K562 (cell line): ENCODE measurements at regions not wholly inside any gene's neighbourhood (a gene's known extent, or its start where the extent isn't known, plus 50 kb on each side); places are given as distances from the start of the nearest gene placed in this dataset.

Experiments
- ATAC-seq: fragments of 200-7000 bp; cut with Tn5 transposase; 3 replicates; pipeline ENCODE4 v1.9.1; 2020; ENCODE audit warnings: moderate library complexity
- BruUV-seq: library from RNA; stranded (reverse); fragments of 400-500 nt; replicated peaks from 2 replicates; lab custom pipeline; 2021; lab: Mats Ljungman, UMichigan
- CTCF ChIA-PET: fragments of 300-600 bp; formaldehyde crosslinking; extraction: SDS; loops from one replicate; lab custom pipeline; 2021; ENCODE audit warnings: low intra/inter-chr PET ratio; lab: Yijun Ruan, JAX
- POLR2A ChIA-PET: fragments of 300-600, 350-650 bp; sonication (Branson Sonifier 250); formaldehyde crosslinking; extraction: SDS; loops from one replicate; lab custom pipeline; 2021; ENCODE audit warnings: antibody characterized with exemption, inconsistent platforms; lab: Yijun Ruan, JAX
- DNase-seq, 4 experiments: peaks; one replicate each; pipeline versions ENCODE4 v3.0.0 to v3.0.0-alpha.2; 2011 to 2018; ENCODE audit warnings: low spot score in 3 of 4, mixed read lengths in 3 of 4; ENCODE audit errors: extremely low read depth in 1 of 4
- FAIRE-seq: peaks from 2 replicates; lab custom pipeline; 2011; peaks lifted over from hg19 to GRCh38; lab: Jason Lieb, UNC
- H2AFZ ChIP-seq: 2 replicates; pipeline ENCODE4 v1.6.0; 2011; ENCODE audit warnings: low read depth, low read length, control low read depth, inconsistent platforms
- H3K27ac ChIP-seq: fragments of 200-600 bp; 3 replicates; pipeline ENCODE4 v1.8.0; 2011; ENCODE audit warnings: low read depth, mild to moderate bottlenecking, control low read depth, inconsistent platforms, low read length, moderate library complexity, mixed read lengths; ENCODE audit errors: extremely low read depth
- H3K27me3 ChIP-seq, 2 experiments: fragments of 300-600 bp in 1 of 2; 2 replicates in 1 of 2; 3 replicates in 1 of 2; pipeline versions ENCODE4 v1.6.0 to v1.8.0; 2011; ENCODE audit warnings: inconsistent platforms in 2 of 2, low read length in 2 of 2, mild to moderate bottlenecking in 1 of 2, mixed read lengths in 1 of 2, moderate library complexity in 1 of 2; ENCODE audit not compliant: control insufficient read depth in 2 of 2, insufficient read depth in 2 of 2
- H3K36me3 ChIP-seq: fragments of 300-600 bp; 3 replicates; pipeline ENCODE4 v1.8.0; 2011; ENCODE audit warnings: mild to moderate bottlenecking, low read length, inconsistent platforms; ENCODE audit not compliant: control insufficient read depth, insufficient read depth
- H3K4me1 ChIP-seq, 2 experiments: fragments of 200-600 bp in 1 of 2; replicated peaks in 1 of 2; 2 replicates in 1 of 2; 3 replicates in 1 of 2; pipeline versions ENCODE4 v1.5.1 to v1.8.0; 2011; ENCODE audit warnings: inconsistent platforms in 2 of 2, low read length in 2 of 2, mild to moderate bottlenecking in 1 of 2, mixed read lengths in 1 of 2, moderate library complexity in 1 of 2; ENCODE audit not compliant: control insufficient read depth in 2 of 2, insufficient read depth in 2 of 2
- H3K4me2 ChIP-seq: 2 replicates; pipeline ENCODE4 v1.6.1; 2011; ENCODE audit warnings: low read length, control low read depth, inconsistent platforms, mixed read lengths; ENCODE audit not compliant: insufficient read depth
- H3K4me3 ChIP-seq: fragments of 200-600 bp; sonication (generic), shearing (Covaris generic); 2 replicates; pipeline ENCODE4 v1.5.1; 2016; ENCODE audit warnings: control low read depth, inconsistent platforms
- H3K79me2 ChIP-seq: fragments of 200-600 bp; 3 replicates; pipeline ENCODE4 v1.8.0; 2011; ENCODE audit warnings: low read length, inconsistent platforms; ENCODE audit not compliant: control insufficient read depth, insufficient read depth
- H3K9ac ChIP-seq, 2 experiments: 2 replicates each; pipeline versions ENCODE4 v1.6.0 to v1.6.1; 2011; ENCODE audit warnings: low read depth in 2 of 2, low read length in 2 of 2, control low read depth in 1 of 2, inconsistent platforms in 1 of 2, mild to moderate bottlenecking in 1 of 2, mixed read lengths in 1 of 2; ENCODE audit not compliant: insufficient read depth in 1 of 2
- H3K9me1 ChIP-seq: one replicate; pipeline ENCODE4 v1.6.0; 2011; ENCODE audit warnings: inconsistent platforms, mild to moderate bottlenecking, low read length, moderate library complexity; ENCODE audit not compliant: control insufficient read depth, insufficient read depth
- H3K9me3 ChIP-seq: replicated peaks from 2 replicates; pipeline ENCODE4 v1.5.1; 2011; ENCODE audit warnings: low read depth, low read length, inconsistent platforms; ENCODE audit not compliant: control insufficient read depth, insufficient read depth
- H4K20me1 ChIP-seq: replicated peaks from 2 replicates; pipeline ENCODE4 v1.6.1; 2011; ENCODE audit warnings: low read length, inconsistent platforms, mixed read lengths; ENCODE audit not compliant: control insufficient read depth, insufficient read depth
- CREM ChIP-seq: IDR thresholded peaks from 2 replicates; pipeline ENCODE4 v1.6.1; 2014; ENCODE audit warnings: antibody characterized with exemption, low read depth
- NR1H2 ChIP-seq: sonication (generic); formaldehyde crosslinking; IDR thresholded peaks from 2 replicates; pipeline ENCODE4 v1.4.0; 2020; ENCODE audit warnings: mild to moderate bottlenecking, missing genetic modification reagents
- TAL1 ChIP-seq: fragments of 450-650 bp; IDR thresholded peaks from 2 replicates; pipeline ENCODE4 v1.6.1; 2016; ENCODE audit warnings: mild to moderate bottlenecking
- XRCC4 ChIP-seq: IDR thresholded peaks from one replicate; pipeline ENCODE4 v1.6.1; 2011; ENCODE audit not compliant: insufficient read depth, insufficient read length; ENCODE audit errors: extremely low read depth
- ZFP30 ChIP-seq: fragments of 250-450 bp; sonication (Bioruptor Pico); IDR thresholded peaks from 2 replicates; pipeline ENCODE4 v1.8.0; 2022; ENCODE audit warnings: moderate library complexity, mild to moderate bottlenecking, inconsistent platforms, borderline replicate concordance
- ZNF24 ChIP-seq: fragments of 450-650 bp; IDR thresholded peaks from 2 replicates; pipeline ENCODE4 v1.6.1; 2016
- in situ Hi-C: fragments of 300-500 bp; cut with MboI; formaldehyde crosslinking; loops from 4 replicates; pipeline ENCODE4 v1.15.0; 2018; ENCODE audit warnings: inconsistent platforms, mixed read lengths
- intact Hi-C: fragments of 100-400 bp; cut with micrococcal nuclease; formaldehyde crosslinking; loops from 2 replicates; pipeline ENCODE4 v1.14.2; 2022
- TF ChIP-seq, protein P1 (sequence below): sonication (generic); formaldehyde crosslinking; IDR thresholded peaks from 2 replicates; pipeline ENCODE4 v1.8.0; 2023; ENCODE audit warnings: missing genetic modification reagents, mild to moderate bottlenecking, borderline replicate concordance
- TF ChIP-seq, protein P2 (sequence below): fragments of 450-650 bp; conservative IDR thresholded peaks from 2 replicates; pipeline ENCODE4 v1.6.1; 2016; ENCODE audit warnings: missing genetic modification characterization, low read depth, mild to moderate bottlenecking, control low read depth, missing compliant biosample characterization
- TF ChIP-seq, protein P3 (sequence below): sonication (generic); formaldehyde crosslinking; IDR thresholded peaks from 2 replicates; pipeline ENCODE4 v1.8.0; 2023; ENCODE audit warnings: mild to moderate bottlenecking, missing genetic modification reagents
- TF ChIP-seq, protein P4 (sequence below): sonication (generic); formaldehyde crosslinking; IDR thresholded peaks from 2 replicates; pipeline ENCODE4 v1.4.0; 2020; ENCODE audit warnings: mild to moderate bottlenecking, missing genetic modification reagents
- TF ChIP-seq, protein P5 (sequence below): fragments of 250-450 bp; sonication (Bioruptor Pico); IDR thresholded peaks from 2 replicates; pipeline ENCODE4 v1.8.0; 2022; ENCODE audit warnings: moderate library complexity, mild to moderate bottlenecking, inconsistent platforms

DNA sequence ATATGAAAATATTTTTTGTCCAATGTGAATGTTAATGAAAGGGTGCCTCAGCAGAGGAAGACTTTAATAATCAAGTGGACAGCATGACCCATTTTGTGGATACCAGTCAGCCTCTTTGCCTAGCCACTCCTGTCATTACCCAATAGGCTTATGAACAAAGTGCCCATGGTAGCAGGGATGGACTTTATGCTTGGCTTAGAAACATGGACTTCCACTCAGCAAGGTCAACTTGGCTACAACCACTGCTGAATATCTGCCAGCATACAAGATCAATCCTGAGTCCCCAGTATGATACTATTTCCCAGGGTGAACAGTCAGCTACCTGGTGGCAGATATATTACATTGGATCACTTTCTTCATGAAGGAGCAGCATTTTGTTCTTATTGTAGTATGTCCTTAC is 56.7 kb upstream of the NXF3 start:
- Histone ChIP-seq H3K36me3 (no peaks in the 10 kb centered on the region), H3K27me3 (no peaks in the 10 kb centered on the region), H3K79me2 (no peaks in the 10 kb centered on the region), H3K9ac (no peak overlapping the region), H3K27ac (no peak overlapping the region), H3K4me1 (peaks cover 0 to 6% of the 10 kb centered on the region in 2 experiments; a peak in 3 of 5 replicates), H2AFZ (no peak overlapping the region), H3K9me1 (no peaks in the 10 kb centered on the region), H4K20me1 (no peaks in the 10 kb centered on the region), H3K4me3 (no peak overlapping the region), H3K9me3 (no peaks in the 10 kb centered on the region), H3K4me2 (no peak overlapping the region)
- FAIRE-seq: no peak
- ATAC-seq: no peak
- no peak for DNase-seq
- intact Hi-C loops: no loop called here
- in situ Hi-C loops: no loop called here
- CTCF ChIA-PET: no interaction called here
- TF ChIP-seq XRCC4 (no peak), CREM (no peak), ZNF24 (no peak), TAL1 (no peak), ZFP30 (CRISPR knock-in tag) (no peak), NR1H2 (CRISPR knock-in tag) (no peak)
- TF ChIP-seq, protein P1, sequence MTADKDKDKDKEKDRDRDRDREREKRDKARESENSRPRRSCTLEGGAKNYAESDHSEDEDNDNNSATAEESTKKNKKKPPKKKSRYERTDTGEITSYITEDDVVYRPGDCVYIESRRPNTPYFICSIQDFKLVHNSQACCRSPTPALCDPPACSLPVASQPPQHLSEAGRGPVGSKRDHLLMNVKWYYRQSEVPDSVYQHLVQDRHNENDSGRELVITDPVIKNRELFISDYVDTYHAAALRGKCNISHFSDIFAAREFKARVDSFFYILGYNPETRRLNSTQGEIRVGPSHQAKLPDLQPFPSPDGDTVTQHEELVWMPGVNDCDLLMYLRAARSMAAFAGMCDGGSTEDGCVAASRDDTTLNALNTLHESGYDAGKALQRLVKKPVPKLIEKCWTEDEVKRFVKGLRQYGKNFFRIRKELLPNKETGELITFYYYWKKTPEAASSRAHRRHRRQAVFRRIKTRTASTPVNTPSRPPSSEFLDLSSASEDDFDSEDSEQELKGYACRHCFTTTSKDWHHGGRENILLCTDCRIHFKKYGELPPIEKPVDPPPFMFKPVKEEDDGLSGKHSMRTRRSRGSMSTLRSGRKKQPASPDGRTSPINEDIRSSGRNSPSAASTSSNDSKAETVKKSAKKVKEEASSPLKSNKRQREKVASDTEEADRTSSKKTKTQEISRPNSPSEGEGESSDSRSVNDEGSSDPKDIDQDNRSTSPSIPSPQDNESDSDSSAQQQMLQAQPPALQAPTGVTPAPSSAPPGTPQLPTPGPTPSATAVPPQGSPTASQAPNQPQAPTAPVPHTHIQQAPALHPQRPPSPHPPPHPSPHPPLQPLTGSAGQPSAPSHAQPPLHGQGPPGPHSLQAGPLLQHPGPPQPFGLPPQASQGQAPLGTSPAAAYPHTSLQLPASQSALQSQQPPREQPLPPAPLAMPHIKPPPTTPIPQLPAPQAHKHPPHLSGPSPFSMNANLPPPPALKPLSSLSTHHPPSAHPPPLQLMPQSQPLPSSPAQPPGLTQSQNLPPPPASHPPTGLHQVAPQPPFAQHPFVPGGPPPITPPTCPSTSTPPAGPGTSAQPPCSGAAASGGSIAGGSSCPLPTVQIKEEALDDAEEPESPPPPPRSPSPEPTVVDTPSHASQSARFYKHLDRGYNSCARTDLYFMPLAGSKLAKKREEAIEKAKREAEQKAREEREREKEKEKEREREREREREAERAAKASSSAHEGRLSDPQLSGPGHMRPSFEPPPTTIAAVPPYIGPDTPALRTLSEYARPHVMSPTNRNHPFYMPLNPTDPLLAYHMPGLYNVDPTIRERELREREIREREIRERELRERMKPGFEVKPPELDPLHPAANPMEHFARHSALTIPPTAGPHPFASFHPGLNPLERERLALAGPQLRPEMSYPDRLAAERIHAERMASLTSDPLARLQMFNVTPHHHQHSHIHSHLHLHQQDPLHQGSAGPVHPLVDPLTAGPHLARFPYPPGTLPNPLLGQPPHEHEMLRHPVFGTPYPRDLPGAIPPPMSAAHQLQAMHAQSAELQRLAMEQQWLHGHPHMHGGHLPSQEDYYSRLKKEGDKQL: no peak
- TF ChIP-seq, protein P2, sequence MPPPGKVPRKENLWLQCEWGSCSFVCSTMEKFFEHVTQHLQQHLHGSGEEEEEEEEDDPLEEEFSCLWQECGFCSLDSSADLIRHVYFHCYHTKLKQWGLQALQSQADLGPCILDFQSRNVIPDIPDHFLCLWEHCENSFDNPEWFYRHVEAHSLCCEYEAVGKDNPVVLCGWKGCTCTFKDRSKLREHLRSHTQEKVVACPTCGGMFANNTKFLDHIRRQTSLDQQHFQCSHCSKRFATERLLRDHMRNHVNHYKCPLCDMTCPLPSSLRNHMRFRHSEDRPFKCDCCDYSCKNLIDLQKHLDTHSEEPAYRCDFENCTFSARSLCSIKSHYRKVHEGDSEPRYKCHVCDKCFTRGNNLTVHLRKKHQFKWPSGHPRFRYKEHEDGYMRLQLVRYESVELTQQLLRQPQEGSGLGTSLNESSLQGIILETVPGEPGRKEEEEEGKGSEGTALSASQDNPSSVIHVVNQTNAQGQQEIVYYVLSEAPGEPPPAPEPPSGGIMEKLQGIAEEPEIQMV (tag): no peak
- TF ChIP-seq, protein P3, sequence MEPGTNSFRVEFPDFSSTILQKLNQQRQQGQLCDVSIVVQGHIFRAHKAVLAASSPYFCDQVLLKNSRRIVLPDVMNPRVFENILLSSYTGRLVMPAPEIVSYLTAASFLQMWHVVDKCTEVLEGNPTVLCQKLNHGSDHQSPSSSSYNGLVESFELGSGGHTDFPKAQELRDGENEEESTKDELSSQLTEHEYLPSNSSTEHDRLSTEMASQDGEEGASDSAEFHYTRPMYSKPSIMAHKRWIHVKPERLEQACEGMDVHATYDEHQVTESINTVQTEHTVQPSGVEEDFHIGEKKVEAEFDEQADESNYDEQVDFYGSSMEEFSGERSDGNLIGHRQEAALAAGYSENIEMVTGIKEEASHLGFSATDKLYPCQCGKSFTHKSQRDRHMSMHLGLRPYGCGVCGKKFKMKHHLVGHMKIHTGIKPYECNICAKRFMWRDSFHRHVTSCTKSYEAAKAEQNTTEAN (CRISPR knock-in tag): no peak
- TF ChIP-seq, protein P4, sequence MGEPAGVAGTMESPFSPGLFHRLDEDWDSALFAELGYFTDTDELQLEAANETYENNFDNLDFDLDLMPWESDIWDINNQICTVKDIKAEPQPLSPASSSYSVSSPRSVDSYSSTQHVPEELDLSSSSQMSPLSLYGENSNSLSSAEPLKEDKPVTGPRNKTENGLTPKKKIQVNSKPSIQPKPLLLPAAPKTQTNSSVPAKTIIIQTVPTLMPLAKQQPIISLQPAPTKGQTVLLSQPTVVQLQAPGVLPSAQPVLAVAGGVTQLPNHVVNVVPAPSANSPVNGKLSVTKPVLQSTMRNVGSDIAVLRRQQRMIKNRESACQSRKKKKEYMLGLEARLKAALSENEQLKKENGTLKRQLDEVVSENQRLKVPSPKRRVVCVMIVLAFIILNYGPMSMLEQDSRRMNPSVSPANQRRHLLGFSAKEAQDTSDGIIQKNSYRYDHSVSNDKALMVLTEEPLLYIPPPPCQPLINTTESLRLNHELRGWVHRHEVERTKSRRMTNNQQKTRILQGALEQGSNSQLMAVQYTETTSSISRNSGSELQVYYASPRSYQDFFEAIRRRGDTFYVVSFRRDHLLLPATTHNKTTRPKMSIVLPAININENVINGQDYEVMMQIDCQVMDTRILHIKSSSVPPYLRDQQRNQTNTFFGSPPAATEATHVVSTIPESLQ: no peak
- TF ChIP-seq, protein P5, sequence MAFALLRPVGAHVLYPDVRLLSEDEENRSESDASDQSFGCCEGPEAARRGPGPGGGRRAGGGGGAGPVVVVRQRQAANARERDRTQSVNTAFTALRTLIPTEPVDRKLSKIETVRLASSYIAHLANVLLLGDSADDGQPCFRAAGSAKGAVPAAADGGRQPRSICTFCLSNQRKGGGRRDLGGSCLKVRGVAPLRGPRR (CRISPR knock-in tag): no peak
- POLR2A ChIA-PET: interaction anchor here (0.7 kb wide), 1 partner anchor 1213 kb away, joined by 3 read pairs; no protein-coding TSS in a partner anchor
- no TSS peak for BruUV-seq
